Right cardiac atrium (tissue), 5 donors: ENCODE measurements at regions not wholly inside any gene's neighbourhood (a gene's known extent, or its start where the extent isn't known, plus 50 kb on each side); places are given as distances from the start of the nearest gene placed in this dataset.

Source experiments
- ATAC-seq, 2 donors: fragments of 200-7000 bp; cut with Tn5 transposase; one replicate each; pipeline versions ENCODE4 v1.8.0 to v1.9.1; 2020; ENCODE audit warnings: moderate library complexity in 2 of 2, mild to moderate bottlenecking in 1 of 2
- DNase-seq, 3 donors: peaks; one replicate each; pipeline ENCODE4 v3.0.0-alpha.2; 2020
- H3K27ac ChIP-seq: one replicate; pipeline ENCODE4 v1.5.1; 2013; ENCODE audit warnings: mild to moderate bottlenecking, low read length, control low read depth, moderate library complexity
- H3K27me3 ChIP-seq: one replicate; pipeline ENCODE4 v1.6.1; 2013; ENCODE audit not compliant: control insufficient read depth, insufficient read depth
- H3K4me1 ChIP-seq: one replicate; pipeline ENCODE4 v1.6.1; 2013; ENCODE audit warnings: low read length; ENCODE audit not compliant: control insufficient read depth, insufficient read depth
- H3K4me3 ChIP-seq: one replicate; pipeline ENCODE4 v1.5.1; 2013; ENCODE audit warnings: low read length, control low read depth
- H3K9me3 ChIP-seq: one replicate; pipeline ENCODE4 v1.6.1; 2013; ENCODE audit warnings: low read length; ENCODE audit not compliant: control insufficient read depth
- WGBS: extraction: QIAGEN DNeasy Blood & Tissue Kit; methylation state at CpG from one replicate; pipeline ENCODE4 v1.1.7; 2013; 5-methylcytosine and 5-hydroxymethylcytosine counted together
- intact Hi-C, 4 donors: fragments of 100-400 bp; cut with DNase I; formaldehyde crosslinking; loops; one replicate each; pipeline versions ENCODE4 v1.11.0 to v1.14.0; 2022 to 2023
- donor health status: healthy with polysubstance abuse.
- donor health status: DM: no; HTN: yes; CAD: no.
- donor health status: DM: no; HTN: no; CAD: no.
- donor health status: DM: no; HTN: yes; CAD: no; lungs with severe emphysema.
- donor health status: DM: yes; HTN: yes; CAD: no.

DNA sequence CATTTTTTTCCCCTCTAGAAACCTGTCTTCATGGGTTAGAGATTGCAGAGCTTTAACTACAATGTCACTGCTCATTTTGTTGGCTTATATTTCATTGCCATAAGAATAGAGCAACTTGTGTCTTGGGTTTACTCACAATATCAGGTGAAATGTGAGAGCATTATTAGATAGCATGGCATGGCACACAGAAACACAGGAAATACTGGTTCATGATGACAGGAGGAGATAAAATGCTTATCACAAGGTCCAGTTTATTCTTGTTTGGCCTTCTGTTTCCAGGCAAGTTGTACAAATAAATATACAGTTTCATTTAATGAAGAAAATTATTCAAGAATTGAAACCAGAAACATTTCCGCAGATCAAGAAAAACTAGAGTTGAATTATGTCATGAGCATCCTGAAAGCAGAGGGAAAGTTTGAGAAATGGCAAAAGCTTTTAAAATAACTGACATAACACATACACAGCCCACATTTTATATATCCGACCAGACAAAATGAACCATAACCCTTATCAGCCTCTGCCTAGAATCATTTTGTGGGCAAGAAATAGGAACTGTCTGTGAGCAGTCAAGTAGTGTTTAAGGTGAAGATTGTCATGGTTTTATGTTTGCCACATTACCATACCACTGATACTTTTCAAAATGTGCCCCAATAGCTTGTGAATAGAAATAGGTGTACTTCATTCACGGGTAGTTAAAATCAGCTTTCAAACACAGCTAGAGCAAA lies 297.9 kb upstream of the ARGLU1 start:
- intact Hi-C loops: no loop called here
- 58% methylated on average over 3 of the region's 3 CpGs for WGBS
- DNase-seq (no peak), ATAC-seq (no peak)
- H3K4me1 ChIP-seq: no peaks in the 10 kb centered on the region
- H3K4me3 ChIP-seq: no peak overlapping the region
- no peak overlapping the region for H3K27ac ChIP-seq
- no peaks in the 10 kb centered on the region for H3K27me3 ChIP-seq
- H3K9me3 ChIP-seq: no peaks in the 10 kb centered on the region

DNA sequence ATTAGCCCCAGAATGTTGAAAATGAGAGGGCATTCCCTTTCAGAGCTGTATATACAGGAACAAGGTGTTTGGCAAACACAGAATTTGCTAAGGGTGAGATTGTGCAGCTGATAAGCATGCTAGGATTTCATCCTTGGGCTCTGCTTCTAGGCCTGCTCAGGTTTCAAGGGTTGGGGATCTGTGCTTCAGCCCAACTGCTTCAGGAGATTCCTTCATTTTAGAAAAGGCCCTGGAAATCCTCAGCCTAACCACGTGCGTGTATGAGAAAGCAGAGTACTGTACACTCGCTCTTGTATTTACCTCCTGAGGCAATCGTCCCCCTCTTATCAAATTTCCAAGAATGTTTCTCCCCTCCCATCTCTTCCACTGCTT lies 291.6 kb upstream of the ARGLU1 start:
- Histone ChIP-seq H3K4me1 (no peaks in the 10 kb centered on the region), H3K27ac (no peak overlapping the region), H3K27me3 (no peaks in the 10 kb centered on the region), H3K4me3 (no peak overlapping the region), H3K9me3 (no peaks in the 10 kb centered on the region)
- DNase-seq (no peak), ATAC-seq (no peak)
- 43% methylated on average over 4 of the region's 4 CpGs for WGBS
- intact Hi-C loops: no loop called here

DNA sequence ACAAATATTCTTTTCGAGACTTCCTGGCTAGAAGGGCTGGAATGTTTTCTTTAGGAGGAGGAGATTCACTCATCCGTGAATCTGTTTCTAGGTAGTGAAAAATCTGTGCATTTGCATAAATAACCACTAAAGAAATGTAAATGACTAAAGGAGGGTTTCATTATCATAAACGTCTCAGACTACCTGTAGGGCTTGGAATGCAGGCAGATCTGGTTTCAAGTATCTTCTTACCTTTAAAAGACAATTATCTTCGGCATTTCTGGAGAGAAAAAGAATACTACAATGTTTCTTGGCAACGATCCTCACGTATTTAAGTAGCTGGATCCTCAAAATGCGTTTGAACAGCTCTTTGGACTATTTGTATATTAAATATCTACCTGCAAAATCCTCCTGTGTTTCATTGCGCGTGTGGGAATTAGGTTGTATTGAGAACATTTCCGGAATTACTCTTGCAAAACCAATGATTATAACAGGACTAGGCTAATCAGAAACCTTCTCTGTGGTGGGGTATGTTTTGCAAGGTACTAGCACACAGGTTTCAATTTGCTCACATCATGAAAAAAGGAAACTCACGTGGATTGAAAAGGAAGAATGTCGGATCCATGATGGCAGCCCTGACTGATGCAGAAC lies 291.1 kb upstream of the ARGLU1 start:
- DNase-seq (no peak), ATAC-seq (no peak)
- Histone ChIP-seq H3K27ac (no peak overlapping the region), H3K27me3 (no peaks in the 10 kb centered on the region), H3K4me3 (no peak overlapping the region), H3K9me3 (no peaks in the 10 kb centered on the region), H3K4me1 (no peaks in the 10 kb centered on the region)
- intact Hi-C loops: no loop called here
- WGBS: 60% methylated on average over 12 of the region's 12 CpGs

DNA sequence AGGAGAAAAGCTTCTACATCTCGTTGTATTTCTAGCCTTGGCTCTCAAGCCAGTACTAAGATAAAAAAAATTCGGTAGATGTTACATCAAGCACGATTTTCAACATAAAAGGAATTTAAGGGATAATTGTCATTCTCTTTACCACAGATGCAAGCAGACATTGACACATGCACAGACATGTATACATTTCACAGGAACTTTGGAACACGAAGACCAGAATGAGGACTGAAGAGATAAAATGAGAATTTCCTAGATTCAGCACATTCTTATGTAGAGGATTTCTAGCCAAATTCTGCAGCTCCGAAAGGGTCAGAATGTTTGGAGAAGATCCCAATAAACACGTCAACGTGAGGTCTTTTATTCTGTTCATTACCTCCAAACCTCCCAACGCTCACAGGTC lies 284.5 kb upstream of the ARGLU1 start:
- 61% methylated on average over 8 of the region's 8 CpGs for WGBS
- intact Hi-C loops: no loop called here
- H3K27me3 ChIP-seq: no peaks in the 10 kb centered on the region

DNA sequence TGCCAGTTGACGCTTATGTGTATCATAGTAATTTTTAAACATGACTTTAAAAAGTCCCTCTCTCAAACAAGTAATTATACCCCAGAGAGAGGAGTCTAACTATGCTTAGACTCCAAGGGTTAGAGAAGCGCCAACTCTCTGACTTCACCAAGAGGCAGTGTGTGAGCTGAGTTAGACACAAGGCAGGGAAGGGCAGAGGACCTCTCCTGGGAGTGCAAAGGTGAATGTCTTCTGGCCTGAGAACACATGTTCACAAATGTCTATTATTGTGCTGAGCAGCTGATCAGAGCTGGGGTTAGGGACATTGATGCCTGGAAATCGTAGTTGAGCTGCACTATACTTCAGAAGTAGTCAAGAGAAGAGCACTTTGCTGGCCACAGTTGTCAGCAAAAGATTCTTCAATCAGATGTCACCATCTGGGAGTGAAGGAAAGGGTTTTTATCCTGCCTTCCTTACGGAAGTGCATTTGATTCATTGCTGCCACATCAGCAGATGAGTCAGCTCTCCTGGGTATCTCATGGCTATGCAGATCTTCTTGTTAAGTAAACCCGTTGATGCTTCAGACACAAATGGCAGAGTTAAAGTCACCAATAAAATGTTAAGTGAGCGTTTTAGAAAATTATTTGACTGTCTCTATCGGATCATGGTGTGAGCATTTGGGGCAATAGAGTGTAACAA lies 283.2 kb upstream of the ARGLU1 start:
- no peaks in the 10 kb centered on the region for H3K27me3 ChIP-seq
- DNase-seq (no peak), ATAC-seq (no peak)
- no peak overlapping the region for H3K4me3 ChIP-seq
- no peaks in the 10 kb centered on the region for H3K9me3 ChIP-seq
- WGBS: 80% methylated on average over 7 of the region's 7 CpGs
- H3K27ac ChIP-seq: no peak overlapping the region
- H3K4me1 ChIP-seq: no peaks in the 10 kb centered on the region
- intact Hi-C loops: no loop called here

More for the DNA sequence above, 284.5 kb upstream of the ARGLU1 start:
- H3K4me3 ChIP-seq: no peak overlapping the region
- H3K9me3 ChIP-seq: no peaks in the 10 kb centered on the region
- no peak overlapping the region for H3K27ac ChIP-seq
- H3K4me1 ChIP-seq: no peaks in the 10 kb centered on the region
- DNase-seq (no peak), ATAC-seq (no peak)

DNA sequence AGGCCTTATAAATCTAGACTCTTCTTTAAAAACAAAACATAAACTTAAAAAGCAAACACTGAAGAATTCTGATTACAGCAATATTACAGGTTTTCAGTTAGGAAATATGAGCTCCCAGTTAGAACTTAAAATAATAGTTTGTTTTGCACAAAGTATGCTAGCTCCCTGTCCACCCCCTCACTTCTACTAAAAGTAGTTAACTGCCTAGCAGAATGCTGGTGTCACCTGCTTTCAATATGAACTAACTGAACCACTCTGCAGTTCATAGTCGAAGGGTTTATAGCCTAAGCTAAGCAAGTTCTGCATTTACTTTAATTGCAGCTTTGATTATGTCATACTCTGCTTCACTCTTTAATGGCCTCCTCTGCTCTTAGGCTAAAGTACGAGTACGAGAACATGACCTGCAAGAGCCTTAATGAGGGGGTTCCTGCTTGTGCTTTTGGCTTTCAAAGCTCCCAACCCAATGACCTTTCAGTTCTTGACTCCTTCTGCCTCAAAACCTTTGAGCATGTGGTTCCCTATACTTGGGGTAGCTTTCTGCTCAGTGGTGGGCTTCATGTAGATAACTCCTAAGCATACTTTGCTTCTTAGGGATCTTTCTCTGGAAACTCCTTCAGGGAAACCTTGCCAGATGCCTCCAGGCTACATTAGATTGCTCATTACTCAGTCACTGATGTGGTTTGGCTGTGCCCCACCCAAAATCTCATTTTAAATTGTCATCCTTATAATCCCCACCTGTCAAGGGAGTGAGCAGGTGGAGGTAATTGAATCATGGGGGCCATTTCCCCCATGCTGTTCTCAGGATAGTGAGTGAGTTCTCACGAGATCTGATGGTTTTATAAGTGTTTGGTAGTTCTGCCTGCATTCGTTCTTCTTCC lies 278.9 kb upstream of the ARGLU1 start:
- intact Hi-C loops: no loop called here
- ATAC-seq: no peak
- WGBS: 89% methylated on average over 5 of the region's 5 CpGs
- Histone ChIP-seq H3K27ac (no peak overlapping the region), H3K27me3 (no peaks in the 10 kb centered on the region), H3K9me3 (no peaks in the 10 kb centered on the region), H3K4me1 (no peaks in the 10 kb centered on the region), H3K4me3 (no peak overlapping the region)
- DNase-seq: no peak

DNA sequence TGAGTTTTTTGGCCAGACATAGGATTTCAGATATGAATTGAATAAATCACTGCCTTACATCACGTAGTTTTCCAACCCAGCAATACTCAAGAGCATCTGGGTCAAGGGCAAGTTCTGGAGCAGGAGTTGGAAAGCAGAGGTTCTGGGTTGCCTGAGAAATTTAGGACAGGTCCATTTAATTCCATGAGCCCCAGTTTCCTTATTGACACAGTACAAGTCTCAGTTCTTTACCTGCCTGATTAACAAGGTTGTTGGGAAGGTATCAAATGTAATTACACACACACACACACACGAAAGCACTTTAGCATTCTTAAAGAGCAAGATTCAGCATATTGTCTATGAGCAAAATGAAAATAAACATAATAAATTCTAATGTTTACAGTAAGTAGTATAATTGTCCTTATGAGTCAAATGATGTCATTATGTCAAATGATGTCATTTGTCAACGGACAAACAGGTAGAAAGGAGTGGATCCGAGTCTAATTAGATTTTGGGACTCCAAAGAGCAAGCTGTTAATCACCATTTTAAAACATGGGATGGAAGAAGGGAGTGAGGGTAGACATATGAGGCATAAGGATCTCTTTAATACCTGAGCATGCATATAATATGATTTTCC lies 268.4 kb upstream of the ARGLU1 start:
- no peaks in the 10 kb centered on the region for H3K27me3 ChIP-seq
- no peak for DNase-seq
- H3K4me1 ChIP-seq: no peaks in the 10 kb centered on the region
- no peak for ATAC-seq
- intact Hi-C loops: no loop called here
- no peak overlapping the region for H3K27ac ChIP-seq
- 73% methylated on average over 4 of the region's 4 CpGs for WGBS
- no peaks in the 10 kb centered on the region for H3K9me3 ChIP-seq
- no peak overlapping the region for H3K4me3 ChIP-seq

DNA sequence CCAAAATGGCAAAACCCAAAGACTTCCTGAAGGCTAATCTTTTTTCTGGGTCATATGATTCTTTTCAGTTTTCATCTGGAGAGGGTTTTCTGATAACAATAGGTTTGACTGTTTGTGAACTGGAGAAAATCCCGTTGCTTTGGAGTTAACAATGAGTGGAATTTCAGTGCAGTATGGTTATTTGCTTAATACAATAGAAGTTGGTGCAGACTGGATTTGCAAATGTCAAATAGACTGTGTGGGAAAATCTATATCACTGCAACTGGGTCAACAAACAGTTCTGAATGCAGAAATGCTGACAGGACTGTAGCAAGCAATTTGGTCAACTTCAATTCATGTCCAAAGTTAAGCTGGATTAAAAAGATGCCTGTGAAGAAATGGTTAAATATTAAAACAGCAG lies 267.5 kb upstream of the ARGLU1 start:
- H3K27me3 ChIP-seq: no peaks in the 10 kb centered on the region
- H3K27ac ChIP-seq: no peak overlapping the region
- H3K9me3 ChIP-seq: no peaks in the 10 kb centered on the region
- H3K4me3 ChIP-seq: no peak overlapping the region
- no peak for DNase-seq
- WGBS: 17% methylated on average over 1 of the region's 1 CpG
- no peak for ATAC-seq
- no peaks in the 10 kb centered on the region for H3K4me1 ChIP-seq
- intact Hi-C loops: no loop called here

DNA sequence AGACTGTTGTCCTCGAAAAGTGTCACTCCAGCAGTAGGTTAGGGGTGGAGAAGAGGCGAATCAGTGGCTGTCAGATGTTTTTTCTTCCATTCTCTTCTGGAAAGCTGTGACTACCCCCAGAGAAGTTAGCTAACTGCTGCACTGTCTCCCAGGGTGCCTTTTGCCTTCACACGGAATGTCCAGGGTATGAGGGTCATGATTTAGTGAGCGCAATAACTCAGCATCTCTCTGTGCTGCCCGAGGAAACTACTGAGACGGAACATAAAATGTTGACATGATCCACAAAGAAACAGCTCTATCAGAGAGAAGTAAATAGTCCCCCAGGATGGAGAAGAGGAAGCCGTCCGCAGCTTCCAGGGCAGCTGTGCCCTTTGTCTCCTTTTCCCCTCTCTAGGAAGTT lies 254.0 kb upstream of the ARGLU1 start:
- H3K4me1 ChIP-seq: peaks cover 2% of the 10 kb centered on the region
- H3K27me3 ChIP-seq: no peaks in the 10 kb centered on the region
- H3K9me3 ChIP-seq: no peaks in the 10 kb centered on the region
- WGBS: 76% methylated on average over 8 of the region's 8 CpGs
- H3K4me3 ChIP-seq: no peak overlapping the region
- no peak for ATAC-seq
- no peak for DNase-seq
- no peak overlapping the region for H3K27ac ChIP-seq
- intact Hi-C loops: no loop called here

DNA sequence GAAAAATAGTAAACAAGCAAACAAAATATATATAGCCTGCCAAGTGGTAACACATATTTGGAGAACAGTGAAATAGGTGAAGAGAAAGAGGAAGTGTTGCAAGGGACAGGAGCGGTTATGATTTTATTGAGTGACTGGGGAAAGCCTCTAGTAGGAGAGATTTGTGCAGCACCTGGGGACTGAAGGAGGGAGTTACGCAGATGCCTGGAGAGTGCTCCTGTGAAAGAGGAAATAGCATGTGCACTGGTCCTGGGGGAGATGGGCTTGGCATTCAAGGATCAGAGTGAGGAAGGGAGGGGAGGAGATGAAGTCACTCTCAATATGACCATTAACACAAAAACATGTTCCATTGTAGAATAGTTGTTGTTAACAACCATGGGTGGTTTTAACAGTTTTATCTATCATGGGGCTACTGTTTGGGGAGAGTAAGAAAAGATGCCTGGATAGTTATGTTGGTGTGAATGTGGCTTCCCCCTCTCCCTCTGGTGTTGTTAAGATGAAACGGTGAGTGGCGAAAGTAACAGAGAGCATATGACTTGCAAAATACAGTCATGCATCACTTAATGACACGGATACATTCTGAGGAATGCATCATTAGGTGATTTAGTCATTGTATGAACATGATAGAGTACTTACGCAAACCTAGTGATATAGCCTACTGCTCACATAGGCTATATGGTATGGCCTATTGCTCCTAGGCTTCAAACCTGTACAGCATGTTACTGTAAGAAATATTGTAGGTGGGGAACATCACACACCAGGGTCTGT lies 251.7 kb upstream of the ARGLU1 start:
- peaks cover 2% of the 10 kb centered on the region for H3K4me1 ChIP-seq
- H3K27me3 ChIP-seq: no peaks in the 10 kb centered on the region
- ATAC-seq: no peak
- no peak for DNase-seq
- WGBS: 83% methylated on average over 6 of the region's 6 CpGs
- no peak overlapping the region for H3K4me3 ChIP-seq
- H3K9me3 ChIP-seq: no peaks in the 10 kb centered on the region
- no peak overlapping the region for H3K27ac ChIP-seq
- intact Hi-C loops: no loop called here
